Embryonic facial prominence (tissue), 1 donor: ENCODE measurements at regions not wholly inside any gene's neighbourhood (a gene's known extent, or its start where the extent isn't known, plus 50 kb on each side); places are given as distances from the start of the nearest gene placed in this dataset.

Source experiments
- DNase-seq: peaks from one replicate; pipeline ENCODE4 v3.0.0-alpha.2; 2016; ENCODE audit errors: extremely low spot score

DNA sequence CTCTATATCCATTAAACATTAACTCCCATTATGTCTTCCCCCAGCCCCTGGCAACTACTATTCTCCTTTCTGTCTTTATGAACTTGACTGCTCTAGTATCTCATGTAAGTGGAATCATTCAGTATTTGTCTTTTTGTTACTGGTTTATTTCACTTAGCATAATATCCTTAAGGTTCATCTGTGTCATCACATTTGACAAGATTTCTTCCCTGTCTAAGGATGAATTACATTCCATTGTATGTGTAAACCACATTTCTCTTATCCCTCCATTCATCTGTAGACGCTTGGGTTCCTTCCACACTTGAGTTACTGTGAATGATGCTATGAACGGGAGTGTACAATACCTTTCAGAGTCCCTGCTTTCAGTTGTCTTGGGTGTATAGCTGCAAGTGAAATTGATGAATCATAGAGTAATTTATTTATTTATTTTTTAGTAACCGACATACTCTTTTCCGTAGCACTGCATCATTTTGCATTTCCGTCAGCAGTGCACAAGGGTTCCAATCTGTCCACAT is 399.7 kb upstream of the RBFOX1 start:
- DNase-seq: no peak

- no peak for DNase-seq
Observed at GRCh38 chr16:6929868-6930267, 402.8 kb upstream of the RBFOX1 start.

- DNase-seq: no peak
Observed at GRCh38 chr16:6926762-6927161, 405.9 kb upstream of the RBFOX1 start.

GRCh38 chr16:6926341-6926740 is 406.3 kb upstream of the RBFOX1 start:
- no peak for DNase-seq

DNA sequence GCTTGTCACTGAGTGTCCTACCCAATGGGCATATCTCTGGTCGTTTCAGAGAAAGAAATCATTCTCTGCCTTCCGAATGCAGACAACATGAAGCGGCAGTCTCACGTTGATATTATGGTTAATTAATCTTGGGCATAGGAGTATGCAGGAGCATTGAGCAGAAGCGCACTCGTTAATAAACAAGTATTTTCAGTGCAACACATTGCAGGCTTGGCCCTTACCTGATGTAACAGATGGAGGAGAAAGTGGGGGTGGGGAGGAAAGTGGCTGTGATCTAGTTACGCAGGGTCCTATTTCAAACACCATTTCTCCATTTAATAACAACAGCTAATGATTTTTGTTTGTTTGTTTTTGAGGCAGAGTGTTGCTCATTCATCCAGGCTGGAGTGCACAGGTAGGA is 414.0 kb upstream of the RBFOX1 start:
- DNase-seq: no peak

DNA sequence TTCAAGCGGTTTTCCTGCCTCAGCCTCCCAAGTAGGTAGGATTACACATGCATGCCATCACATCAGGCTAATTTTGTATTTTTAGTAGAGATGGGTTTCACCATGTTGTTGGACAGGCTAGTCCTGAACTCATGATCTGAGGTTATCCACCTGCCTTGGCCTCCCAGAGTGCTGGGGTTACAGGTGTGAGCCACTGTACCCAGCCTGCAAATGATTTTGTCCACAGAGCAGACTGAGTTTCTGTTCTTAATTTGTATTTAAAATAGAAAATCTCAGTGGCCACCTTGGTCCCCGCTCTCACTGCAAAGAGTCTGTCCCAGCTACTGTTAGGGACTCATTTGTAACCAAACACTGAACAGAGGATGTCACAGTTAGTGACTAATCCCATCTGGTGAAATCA is 415.7 kb upstream of the RBFOX1 start:
- no peak for DNase-seq

- DNase-seq: no peak
Observed at GRCh38 chr16:6913566-6913965, 419.1 kb upstream of the RBFOX1 start.

DNA sequence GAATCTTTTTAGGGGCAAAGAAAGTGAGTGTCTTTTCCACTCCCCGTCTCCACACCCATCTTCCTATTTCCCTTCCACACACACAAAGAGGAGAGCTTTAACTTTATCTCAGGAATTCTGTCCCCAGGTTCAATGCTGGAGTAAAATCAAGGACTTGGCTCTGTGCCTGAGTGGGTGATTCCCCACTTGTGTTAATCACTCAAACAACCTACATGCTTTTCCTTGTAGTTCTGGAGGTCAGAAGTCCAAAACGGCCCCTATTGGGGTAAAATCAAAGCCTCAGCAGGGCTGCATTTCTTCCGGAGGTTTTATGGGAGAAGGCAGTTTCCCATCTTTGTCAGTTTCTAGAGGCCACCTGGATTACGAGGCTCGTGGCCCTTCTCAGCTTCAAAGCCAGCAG is 422.3 kb upstream of the RBFOX1 start:
- no peak for DNase-seq

GRCh38 chr16:6905601-6906000 is 427.0 kb upstream of the RBFOX1 start:
- DNase-seq: no peak

- DNase-seq: no peak
Observed at GRCh38 chr16:6903671-6904070, 429.0 kb upstream of the RBFOX1 start.

DNA sequence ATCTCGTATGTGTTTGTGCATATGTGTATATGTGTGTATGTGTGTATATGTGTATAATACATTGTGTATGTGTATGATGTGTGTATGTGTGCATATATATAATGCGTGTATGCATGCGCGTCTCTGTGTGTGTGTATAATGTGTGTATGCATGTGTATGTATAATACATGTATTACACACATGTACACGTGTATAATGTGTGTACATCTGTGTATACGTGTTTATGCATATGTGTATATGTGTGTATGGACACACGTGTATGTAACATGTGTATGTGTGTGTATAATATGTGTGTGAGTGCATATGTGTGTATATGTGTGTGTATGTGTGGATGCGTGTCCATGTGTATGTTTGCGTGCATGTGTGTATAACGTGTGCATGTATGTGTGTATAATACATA is 433.7 kb upstream of the RBFOX1 start:
- no peak for DNase-seq

DNA sequence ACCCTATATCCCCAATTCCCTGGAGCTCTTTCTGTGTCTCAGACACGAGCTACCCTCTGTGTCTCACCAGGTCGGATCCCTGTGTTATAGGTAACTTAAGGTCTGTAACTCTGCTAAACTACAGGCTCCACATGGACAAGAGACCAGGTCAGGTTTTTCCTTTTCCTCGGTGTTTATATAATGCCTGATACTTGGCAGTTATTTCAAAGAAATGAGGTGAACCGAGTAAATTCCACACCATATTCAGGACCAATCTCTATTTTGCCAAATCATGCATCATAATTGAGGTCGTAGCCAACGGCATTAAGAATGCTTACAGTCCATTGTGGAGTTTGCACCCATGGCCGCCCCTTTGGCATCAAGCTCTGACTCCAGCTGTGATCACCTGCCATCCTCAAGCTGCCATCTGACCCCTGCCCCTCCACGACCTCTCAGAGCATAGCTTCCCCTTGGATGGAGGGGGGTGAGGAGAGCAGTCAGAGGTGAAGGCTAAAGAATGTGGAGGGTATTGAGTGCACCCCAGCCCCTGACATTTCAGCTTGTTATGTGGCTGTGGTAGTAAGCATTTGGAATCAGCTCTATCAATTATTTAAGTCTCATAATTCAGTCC is 434.7 kb upstream of the RBFOX1 start:
- DNase-seq: no peak

- DNase-seq: no peak
Observed at GRCh38 chr16:6892966-6893365, 439.7 kb upstream of the RBFOX1 start.

DNA sequence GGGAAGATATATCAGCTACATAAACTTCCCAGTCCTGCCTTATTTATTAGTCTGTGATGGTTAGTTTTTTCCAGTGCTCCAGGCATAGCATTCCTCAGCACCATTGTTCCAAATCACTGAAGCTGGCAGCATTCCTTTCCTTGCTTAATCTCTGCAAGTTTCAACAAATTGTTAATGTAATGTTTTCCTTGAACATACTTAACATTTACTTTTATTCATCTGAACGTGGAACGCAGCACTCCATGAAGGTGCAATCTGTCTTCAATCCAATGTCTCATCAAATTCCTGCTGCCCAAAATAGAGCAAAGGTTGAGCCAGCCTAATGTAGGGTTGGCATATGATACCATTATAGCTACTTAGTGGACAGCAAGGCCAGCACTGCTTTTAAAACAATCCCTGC is 441.1 kb upstream of the RBFOX1 start:
- DNase-seq: no peak

DNA sequence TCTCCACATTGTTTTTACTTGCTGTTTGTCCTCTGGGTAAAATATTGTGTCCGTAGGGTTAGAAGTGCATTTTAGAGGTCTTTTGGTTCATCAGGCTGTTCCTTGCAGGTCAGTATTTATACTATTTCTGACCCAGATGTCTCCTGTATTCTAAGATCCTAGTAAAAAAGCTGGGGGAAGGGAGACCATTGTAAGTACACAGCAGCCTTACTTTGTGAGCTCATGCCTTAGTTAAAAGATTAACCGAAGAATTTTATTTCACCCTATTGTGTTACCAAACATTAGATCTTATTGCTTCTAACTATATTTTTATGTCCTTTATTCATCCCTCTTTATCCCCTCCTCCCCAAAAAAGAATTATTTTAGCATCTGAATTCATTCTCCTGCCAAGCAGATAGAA is 444.1 kb upstream of the RBFOX1 start:
- DNase-seq: no peak

DNA sequence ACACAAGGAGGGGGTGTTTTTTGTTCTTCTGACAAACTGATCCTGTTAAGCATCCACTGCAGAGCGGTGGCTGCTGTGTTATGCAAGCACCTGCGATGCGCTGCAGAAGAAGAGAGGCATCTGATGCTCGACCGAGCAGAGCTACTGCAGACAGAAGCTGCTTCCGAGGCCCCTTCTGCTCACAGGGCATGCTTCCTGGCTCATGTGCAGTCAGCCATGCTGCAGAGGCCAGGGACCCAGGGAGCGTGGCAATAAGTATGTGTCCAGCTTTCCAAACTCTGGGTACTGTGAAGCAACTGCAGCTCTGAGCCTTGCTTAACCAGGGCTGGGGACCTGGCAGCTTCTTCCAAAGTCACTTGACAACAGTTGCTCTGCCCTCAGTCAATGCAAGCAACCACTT is 448.6 kb upstream of the RBFOX1 start:
- no peak for DNase-seq

GRCh38 chr16:6880263-6880662 is 452.4 kb upstream of the RBFOX1 start:
- no peak for DNase-seq

DNA sequence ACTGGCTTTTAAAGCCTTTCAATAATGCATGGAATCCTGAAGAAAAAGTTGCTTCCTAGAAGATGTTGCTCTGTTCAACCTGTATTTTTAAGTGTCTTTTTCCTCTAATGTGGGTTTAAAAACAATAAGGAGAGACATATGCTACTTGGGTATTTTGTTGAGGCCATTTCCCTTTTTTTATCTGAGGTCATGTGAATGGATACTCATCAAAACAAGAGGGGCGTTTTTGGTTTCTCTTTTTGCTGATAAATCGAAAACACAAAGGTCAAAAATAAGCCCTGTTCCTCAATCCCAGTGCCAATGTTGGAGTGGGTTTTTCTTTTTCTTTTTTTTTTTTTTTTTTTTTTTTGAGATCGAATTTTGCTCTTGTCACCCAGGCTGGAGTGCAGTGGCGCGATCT is 468.0 kb upstream of the RBFOX1 start:
- DNase-seq: no peak

DNA sequence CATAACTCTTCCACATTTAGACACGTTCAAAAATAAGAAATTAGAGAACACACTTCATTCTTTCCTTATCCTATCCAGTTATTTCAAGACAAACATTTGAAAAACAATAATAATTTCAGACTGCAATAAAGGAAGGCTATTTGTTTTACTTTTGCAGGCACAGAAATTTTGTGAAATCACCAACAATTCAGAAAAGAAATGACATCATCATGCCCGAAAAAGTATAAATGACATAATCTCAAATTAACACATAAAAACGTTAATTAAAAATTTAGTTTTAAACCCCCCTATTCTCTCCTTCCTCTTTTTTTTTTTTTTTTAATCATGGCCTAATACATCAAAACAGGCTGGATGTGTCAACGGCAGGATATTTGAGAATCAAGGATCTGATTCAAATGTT is 468.4 kb upstream of the RBFOX1 start:
- DNase-seq: no peak

- DNase-seq: no peak
Observed at GRCh38 chr16:6863135-6863534, 469.5 kb upstream of the RBFOX1 start.

DNA sequence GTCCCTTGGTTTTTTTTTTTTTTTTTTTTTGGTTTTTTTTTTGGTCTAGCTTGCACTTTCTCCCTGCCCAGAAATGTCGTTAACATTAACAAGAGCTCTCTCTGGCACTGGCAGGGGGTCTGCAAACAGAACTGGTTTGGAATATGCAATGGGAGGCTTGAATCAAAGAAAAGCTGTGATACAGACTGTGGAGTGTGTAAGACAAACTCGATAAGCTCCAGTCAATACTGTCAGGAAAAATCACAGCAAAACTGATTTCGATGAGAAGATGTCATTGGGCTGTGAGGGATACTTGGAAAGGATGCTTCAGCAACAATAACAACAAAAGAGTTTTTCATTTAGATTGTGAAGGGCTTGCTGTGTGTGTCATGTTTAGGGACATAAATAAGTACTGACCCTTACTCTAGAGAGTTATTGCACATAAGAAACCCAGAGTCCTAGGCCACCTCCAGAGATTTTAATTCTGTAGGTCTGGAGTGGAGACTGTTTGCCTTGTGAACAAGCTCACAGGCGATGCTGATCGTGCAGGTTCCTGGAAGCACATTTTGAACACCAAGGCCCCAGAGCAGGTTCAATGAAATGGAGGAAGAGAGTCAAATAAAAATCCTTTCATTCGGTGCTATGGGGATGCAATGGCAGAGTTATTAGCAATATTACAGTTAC is 470.7 kb upstream of the RBFOX1 start:
- DNase-seq: no peak

DNA sequence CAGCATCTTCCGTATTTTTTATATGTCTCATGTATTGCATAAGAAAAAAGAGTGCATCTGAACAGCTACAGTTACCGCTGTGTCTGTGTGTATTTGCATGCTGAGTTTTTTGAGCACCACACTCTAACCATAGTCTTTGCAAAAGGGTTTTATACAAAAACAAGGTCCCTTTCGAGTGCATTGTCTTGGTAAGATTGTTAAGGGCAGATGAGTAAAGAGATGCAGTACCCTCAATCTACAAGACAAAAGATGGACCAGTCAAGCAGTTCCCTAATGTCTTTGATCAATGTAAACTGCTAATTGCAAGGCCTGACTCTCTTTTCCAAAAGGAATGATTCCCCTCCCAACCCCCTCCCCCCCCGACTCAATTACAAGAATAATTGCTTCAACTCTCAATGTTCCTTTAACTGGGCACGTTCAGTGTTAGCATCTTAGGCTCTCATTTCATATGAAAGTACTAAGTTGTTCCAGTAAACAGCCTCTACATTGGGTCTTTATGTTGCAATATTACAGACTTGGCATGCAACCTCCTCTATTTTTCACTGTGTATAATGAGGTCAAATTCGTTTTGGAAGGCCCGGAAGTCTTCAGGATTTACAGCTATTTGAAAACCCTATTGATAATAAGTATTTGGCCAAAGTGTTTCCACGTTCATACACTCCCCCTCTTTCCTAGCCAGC is 471.4 kb upstream of the RBFOX1 start:
- DNase-seq: no peak

- no peak for DNase-seq
Observed at GRCh38 chr16:6857575-6857974, 475.1 kb upstream of the RBFOX1 start.
